K562 (cell line): ENCODE measurements at regions not wholly inside any gene's neighbourhood (a gene's known extent, or its start where the extent isn't known, plus 50 kb on each side); places are given as distances from the start of the nearest gene placed in this dataset.

Experiments
- ARID2 ChIP-seq: fragments of 450-650 bp; IDR thresholded peaks from 2 replicates; pipeline ENCODE4 v1.6.1; 2017; ENCODE audit warnings: antibody characterized with exemption, mild to moderate bottlenecking
- ATF6 ChIP-seq: sonication (generic); formaldehyde crosslinking; IDR thresholded peaks from 2 replicates; pipeline ENCODE4 v1.4.0; 2020; ENCODE audit warnings: mild to moderate bottlenecking, missing genetic modification reagents
- CTCF ChIP-seq, 3 experiments: IDR thresholded peaks in 2 of 3; conservative IDR thresholded peaks in 1 of 3; 2 replicates each; pipeline ENCODE4 v1.5.1; 2011 to 2012; ENCODE audit warnings: low read length in 3 of 3, mild to moderate bottlenecking in 3 of 3, control low read depth in 2 of 3, improper control_type of control experiment in 1 of 3, inconsistent platforms in 1 of 3, low read depth in 1 of 3, mixed read lengths in 1 of 3, moderate library complexity in 1 of 3; ENCODE audit not compliant: insufficient read depth in 2 of 3
- EGR1 ChIP-seq: fragments of 450-650 bp; conservative IDR thresholded peaks from 2 replicates; pipeline ENCODE4 v1.6.1; 2017; ENCODE audit warnings: mild to moderate bottlenecking
- HMGXB4 ChIP-seq: sonication (generic); formaldehyde crosslinking; IDR thresholded peaks from 2 replicates; pipeline ENCODE4 v1.8.1; 2023; ENCODE audit warnings: mild to moderate bottlenecking, missing genetic modification reagents
- NR2C1 ChIP-seq, 2 experiments: fragments of 450-650 bp; IDR thresholded peaks; 2 replicates each; pipeline ENCODE4 v1.6.1; 2017; ENCODE audit warnings: mild to moderate bottlenecking in 2 of 2, antibody characterized with exemption in 1 of 2, inconsistent platforms in 1 of 2, missing compliant biosample characterization in 1 of 2, missing genetic modification characterization in 1 of 2
- REST ChIP-seq, 2 experiments: fragments of 450-650 bp; formaldehyde crosslinking in 1 of 2; IDR thresholded peaks; 2 replicates each; pipeline versions ENCODE4 v1.4.0 to v1.6.1; 2014 to 2020; ENCODE audit warnings: mild to moderate bottlenecking in 2 of 2, borderline replicate concordance in 1 of 2, low read depth in 1 of 2
- ZNF23 ChIP-seq: fragments of 250-450 bp; sonication (Bioruptor Pico); IDR thresholded peaks from 2 replicates; pipeline ENCODE4 v1.4.0; 2020; ENCODE audit warnings: mild to moderate bottlenecking
- ZNF695 ChIP-seq: fragments of 450-650 bp; formaldehyde crosslinking; IDR thresholded peaks from 2 replicates; pipeline ENCODE4 v1.4.0; 2020; ENCODE audit warnings: mild to moderate bottlenecking, moderate library complexity
- TF ChIP-seq, protein P1 (sequence below), 2 experiments: fragments of 450-650 bp in 1 of 2; IDR thresholded peaks; 2 replicates each; pipeline ENCODE4 v1.6.1; 2011 to 2017; ENCODE audit warnings: low read depth in 2 of 2, antibody characterized with exemption in 1 of 2, borderline replicate concordance in 1 of 2, low read length in 1 of 2, mild to moderate bottlenecking in 1 of 2, mixed read lengths in 1 of 2; ENCODE audit not compliant: control insufficient read depth in 1 of 2

- TF ChIP-seq NR2C1 (IDR thresholded peaks at IDR 0.05), result no peak
- TF ChIP-seq NR2C1 (tag; IDR thresholded peaks at IDR 0.05), result no peak
- TF ChIP-seq CTCF (IDR thresholded peaks at IDR 0.05 in 2 of 3, conservative IDR thresholded peaks at IDR 0.05 in 1 of 3; ENCODE audit: insufficient read depth in 2 of 3, low read depth in 1 of 3, low read length in 3 of 3), result no peak
- TF ChIP-seq EGR1, result no peak
- TF ChIP-seq HMGXB4 (CRISPR knock-in tag), result no peak
- TF ChIP-seq ARID2, result no peak
- TF ChIP-seq REST (IDR thresholded peaks at IDR 0.05; ENCODE audit: borderline replicate concordance), result no peak
- no peak for TF ChIP-seq REST (CRISPR knock-in tag; IDR thresholded peaks at IDR 0.05; ENCODE audit: low read depth)
- TF ChIP-seq, protein P1, sequence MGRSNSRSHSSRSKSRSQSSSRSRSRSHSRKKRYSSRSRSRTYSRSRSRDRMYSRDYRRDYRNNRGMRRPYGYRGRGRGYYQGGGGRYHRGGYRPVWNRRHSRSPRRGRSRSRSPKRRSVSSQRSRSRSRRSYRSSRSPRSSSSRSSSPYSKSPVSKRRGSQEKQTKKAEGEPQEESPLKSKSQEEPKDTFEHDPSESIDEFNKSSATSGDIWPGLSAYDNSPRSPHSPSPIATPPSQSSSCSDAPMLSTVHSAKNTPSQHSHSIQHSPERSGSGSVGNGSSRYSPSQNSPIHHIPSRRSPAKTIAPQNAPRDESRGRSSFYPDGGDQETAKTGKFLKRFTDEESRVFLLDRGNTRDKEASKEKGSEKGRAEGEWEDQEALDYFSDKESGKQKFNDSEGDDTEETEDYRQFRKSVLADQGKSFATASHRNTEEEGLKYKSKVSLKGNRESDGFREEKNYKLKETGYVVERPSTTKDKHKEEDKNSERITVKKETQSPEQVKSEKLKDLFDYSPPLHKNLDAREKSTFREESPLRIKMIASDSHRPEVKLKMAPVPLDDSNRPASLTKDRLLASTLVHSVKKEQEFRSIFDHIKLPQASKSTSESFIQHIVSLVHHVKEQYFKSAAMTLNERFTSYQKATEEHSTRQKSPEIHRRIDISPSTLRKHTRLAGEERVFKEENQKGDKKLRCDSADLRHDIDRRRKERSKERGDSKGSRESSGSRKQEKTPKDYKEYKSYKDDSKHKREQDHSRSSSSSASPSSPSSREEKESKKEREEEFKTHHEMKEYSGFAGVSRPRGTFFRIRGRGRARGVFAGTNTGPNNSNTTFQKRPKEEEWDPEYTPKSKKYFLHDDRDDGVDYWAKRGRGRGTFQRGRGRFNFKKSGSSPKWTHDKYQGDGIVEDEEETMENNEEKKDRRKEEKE (IDR thresholded peaks at IDR 0.05; ENCODE audit: borderline replicate concordance in 1 of 2, control insufficient read depth in 1 of 2, low read depth in 2 of 2, low read length in 1 of 2), result no peak
- TF ChIP-seq ATF6 (CRISPR knock-in tag), result no peak
- TF ChIP-seq ZNF23 (CRISPR knock-in tag), result no peak
- no peak for TF ChIP-seq ZNF695 (CRISPR knock-in tag)
These were observed 166.9 kb downstream of the GLI2 start for GRCh38 chr2:120902592-120902991.
